NCI-H524 treated with DMSO at 0.1 percent for 48 hours (cell line): ENCODE measurements at regions not wholly inside any gene's neighbourhood (a gene's known extent, or its start where the extent isn't known, plus 50 kb on each side); places are given as distances from the start of the nearest gene placed in this dataset.

Experiments used
- DNase-seq: peaks from one replicate; lab custom pipeline; 2025; lab: John Stamatoyannopoulos, UW

DNA sequence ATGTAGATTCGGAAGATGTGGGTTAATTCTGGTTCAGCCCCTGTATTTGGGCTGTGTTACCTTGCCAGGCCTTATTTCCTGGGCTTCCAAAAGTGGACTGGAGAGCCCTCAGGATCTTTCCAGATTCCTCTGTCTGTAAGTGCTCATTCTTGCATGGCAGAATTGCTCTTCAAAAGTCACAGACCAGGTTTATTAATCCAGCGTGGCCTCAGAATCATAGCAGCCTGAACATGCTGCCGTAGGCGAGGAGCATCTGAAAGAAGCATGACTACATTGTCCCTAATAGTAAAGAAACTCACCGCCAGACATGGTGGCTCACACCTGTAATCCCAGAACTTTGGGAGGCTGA lies 307.8 kb downstream of the GADD45G start:
- DNase-seq: no peak

DNA sequence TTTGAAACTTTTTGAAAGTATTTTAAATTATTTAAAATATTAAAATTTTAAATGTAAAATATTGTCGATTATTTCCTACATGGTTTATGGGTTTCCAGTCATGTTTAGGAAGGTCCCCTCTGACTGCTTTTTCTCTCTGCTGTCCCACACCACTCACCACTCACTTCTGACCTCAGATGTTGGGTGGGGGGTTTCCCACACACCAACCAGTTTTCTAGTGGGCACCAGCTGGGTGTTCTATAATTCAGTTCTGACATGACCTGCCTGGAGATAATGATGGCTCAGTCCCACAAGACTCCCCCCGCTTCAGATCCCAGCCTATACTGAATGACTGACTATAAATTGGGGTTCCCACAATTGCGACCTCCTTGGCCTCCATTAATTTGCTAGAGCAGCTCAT lies 310.4 kb downstream of the GADD45G start:
- DNase-seq: no peak

DNA sequence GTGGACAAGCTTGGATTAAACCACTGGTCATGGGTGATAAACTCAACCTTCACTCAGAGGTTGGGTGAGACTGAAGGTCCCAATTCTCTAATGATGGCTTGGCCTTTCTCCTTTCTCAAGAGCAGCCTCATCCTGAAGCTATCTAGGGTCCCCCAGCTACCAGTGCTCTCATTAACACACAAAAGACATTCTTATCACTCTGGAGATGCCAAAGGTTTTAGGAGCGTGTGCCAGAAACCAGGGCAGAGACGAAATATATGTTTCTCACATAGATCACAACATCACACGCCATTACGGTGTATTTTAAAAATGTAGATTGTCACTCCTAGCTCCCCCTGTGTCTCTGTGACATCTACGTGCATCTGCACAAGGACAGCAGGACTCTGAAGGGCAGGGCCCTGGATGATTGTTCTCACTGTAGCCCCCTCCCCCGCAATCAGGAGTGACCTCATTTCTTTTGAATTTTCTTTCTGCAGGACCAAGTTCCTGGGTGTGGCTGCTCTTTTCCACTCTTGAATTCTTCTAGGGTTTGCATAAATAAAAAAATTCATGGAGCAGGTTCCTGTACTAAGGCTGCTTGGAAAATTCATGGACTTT lies 311.3 kb downstream of the GADD45G start:
- DNase-seq: no peak

DNA sequence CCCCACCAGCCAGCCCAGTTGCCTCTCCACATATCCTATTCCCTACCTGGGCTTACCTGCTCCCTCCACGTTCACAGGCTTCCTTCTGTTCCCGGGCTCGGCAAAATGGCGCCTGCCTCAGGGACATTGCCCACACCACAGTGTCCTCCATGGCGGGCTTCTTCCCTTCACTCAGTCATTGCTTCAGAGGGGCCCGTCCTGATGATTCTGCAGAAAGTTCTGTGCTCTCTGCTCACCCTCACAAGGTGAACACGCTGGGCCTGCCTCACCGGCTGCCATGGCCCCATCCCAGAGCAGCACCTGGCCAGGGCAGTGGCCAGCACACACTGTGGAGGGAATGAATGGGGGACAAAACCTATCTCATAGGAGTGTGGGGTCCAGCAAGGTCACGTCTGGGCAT lies 313.0 kb downstream of the GADD45G start:
- DNase-seq: no peak

DNA sequence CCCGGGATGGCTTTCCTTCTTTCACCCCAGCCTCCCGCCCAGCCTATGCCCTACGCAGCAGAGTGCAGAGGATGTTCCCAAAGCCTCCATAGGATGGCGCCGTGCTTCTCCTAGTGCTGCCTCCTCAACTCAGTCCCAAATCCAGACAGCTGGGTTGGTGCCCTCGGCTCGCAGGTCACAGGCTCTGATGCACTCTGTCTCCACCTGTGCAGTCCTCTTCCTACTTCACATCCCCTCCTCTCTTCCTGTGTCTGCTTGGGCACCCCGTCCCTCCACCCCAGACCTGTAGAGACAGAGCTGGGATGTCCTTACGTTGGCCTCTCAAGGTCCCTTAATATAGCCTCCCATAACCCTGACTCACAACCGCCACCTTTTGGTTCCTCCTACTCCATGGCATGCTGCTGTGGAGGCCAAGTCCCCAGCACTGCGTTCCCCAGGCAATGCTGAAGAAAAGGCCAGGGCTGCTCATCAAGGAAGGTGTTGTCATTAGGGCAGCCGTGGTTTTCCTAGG lies 314.4 kb downstream of the GADD45G start:
- DNase-seq: peak; percentile 37

DNA sequence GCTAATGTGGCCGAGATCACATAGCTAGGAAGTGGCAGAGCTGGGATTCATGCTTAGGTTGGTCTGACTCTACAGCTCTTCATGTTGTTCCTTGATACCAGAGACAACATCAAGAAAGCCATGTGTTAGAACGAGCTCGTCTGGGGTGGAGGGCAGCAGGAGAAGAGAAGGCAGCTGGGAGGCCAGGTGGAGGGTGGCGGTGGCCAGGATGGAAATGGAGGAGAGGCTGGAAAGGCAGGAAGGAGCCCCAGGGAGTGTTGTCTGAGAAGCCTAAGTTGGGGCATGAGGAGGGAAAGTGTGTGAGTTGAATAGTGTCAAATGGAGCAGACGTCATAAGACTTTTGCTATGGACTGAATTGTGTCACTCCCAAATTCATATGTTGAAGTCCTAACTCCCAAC lies 315.3 kb downstream of the GADD45G start:
- DNase-seq: no peak

DNA sequence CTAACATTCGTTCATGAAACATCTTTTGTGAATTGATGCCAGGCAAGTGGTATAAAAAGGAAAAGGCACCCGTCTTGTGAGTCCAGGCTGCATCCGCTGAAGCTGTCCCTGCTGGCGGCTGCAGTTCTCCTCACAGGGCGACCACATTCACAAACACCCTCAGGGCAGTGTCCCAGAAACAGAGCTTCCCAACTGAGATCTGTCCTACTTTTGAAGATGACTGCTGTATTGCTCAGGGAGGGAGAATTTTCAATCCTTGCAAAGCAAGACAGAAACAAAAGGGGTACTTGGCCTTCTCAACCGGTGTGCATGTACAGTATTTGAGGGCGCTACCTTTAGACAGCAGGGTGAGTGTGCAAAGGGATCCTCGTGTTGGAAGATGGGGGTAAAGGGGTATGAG lies 316.1 kb downstream of the GADD45G start:
- no peak for DNase-seq

DNA sequence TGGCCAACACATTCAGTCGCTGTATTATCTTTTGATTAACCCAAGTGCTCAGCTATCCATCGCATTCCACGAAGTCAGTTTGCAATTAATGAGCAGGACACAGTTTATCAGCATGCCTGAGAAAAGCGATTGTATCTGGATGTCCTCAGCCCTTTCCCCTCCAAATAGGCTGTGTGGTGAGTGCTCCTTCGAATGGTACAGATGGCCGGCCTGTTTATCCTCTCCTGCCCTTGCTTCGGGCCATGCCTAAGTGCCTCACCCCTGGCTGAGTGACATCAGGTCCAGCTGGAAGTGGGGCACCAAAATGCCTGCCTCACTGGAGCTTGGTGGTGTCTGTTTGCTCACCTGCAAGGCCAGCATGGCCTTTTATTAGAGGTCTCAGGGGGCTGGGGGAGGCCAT lies 317.3 kb downstream of the GADD45G start:
- no peak for DNase-seq

DNA sequence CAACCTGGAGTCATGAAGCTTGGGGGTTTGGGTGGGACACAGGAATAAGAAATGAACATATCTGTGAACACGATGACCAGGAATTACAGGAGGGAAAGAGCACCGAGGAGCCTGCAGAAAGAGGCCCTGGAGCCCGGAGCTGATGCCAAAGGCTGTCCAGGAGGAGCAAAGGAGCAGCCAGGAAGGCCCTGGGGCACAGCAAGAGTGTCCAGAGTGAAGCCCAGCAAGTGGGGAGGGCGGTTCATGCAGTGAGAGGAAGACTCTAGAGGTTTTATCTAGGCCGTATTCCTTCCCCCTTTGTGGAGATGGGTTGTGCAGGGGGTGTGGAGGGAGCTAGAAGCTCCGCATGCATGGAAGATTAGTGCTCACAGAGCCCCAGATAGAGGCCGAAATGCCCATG lies 318.4 kb downstream of the GADD45G start:
- no peak for DNase-seq

DNA sequence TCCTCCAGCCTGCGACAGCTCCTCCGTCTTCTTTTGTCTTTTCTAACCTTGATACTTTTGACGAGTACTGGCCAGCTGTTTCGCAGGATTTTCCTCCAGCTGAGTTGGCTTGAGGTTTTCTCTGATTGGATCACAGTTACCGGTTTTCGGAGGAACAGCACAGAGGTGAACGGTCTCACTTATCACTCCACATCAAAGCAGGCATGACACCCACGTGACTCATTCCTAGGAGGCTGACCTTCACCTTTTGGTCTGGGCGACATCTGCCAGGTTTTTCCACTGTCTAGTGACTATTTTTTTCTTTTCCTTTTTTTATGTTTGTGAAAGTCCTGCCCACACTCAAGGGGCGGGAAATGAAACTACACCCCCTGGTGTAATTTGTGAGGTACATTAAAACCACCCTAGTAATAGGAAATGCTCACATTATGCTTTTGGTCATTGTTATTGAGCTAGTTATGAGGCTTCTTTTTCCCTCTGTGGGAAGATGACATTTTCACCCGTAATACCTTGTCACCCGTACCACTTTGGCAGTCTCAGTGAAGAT lies 319.2 kb downstream of the GADD45G start:
- no peak for DNase-seq

DNA sequence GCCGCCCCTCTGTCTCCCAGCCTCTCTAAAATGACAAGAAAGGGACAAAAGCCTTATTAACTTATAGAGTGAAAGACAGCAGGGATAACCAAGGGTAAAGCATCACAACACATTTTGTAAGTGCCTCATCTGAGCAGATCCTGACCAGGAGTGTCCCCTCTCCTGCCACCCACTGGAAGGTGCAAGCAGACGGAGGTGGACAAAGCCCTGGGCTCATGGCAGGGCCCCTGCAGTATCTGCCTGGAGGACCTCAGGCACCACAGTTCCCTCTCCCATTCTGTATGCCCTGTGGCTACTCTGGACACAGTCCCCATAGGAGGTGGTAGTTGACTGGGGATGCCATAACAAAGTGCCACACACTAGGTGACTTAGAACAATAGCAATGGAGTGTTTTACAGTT lies 319.8 kb downstream of the GADD45G start:
- DNase-seq: no peak

DNA sequence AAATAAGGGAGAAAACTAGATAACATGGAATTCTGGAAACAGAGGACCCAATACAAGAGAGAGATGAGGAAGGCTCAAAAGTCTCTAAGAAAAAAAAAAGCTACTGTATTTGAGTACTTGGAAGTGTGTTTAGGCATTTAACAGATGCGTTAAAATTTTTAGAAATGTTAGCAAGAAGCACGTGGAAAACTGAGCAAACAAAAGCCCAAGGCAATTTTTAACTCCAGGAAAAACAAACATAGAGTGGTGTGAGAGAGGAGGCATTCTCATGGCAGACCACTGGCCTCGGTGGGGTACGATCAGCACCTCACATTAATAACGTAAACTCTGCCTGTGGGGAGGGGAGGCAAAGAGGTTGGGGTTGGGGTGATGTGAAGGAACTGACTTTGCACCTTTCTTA lies 321.4 kb downstream of the GADD45G start:
- no peak for DNase-seq

DNA sequence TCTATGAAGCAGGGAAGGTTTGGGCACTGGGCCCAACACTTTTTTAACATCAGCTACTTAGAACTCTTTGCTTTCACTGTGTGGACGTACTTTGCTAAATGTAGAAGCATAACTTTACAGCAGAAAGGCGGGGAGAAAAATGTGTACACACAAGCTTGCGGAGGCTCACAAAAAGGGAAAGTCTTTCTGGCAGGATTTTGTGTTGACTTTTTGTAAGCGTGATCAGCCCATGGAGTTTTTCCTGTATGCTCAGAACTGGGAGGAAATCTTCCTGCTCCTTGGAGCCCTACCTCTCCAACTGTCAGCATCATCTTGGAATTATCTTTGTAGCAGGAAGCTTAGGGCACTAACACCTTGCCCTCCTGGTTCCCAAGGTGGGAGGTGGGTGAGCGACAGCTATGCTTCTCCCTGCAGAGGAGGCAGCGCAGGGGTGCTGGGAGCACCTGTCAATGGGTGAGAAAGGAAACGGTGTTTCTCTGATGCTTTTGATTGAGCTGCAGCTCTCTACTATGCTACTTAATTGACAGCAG lies 321.9 kb downstream of the GADD45G start:
- DNase-seq: no peak

DNA sequence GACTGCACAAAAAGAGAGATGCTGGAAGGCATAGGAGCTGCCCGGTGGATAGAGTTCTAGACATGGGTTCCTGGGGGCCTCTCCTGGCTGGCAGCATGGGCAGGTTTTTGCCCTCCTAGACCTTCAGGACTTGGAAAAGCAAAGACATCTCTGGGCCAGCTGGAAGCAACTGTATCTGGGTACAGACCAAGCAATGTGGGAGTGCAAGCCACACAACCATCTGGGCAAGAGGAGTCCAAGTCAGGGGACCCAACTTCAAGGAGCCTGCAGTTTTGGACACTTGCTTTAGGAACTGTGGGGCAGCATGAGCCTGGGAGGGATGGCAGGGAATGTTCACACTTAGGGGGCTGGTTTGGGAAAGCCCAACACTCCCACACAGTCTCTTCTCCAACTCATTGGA lies 323.3 kb downstream of the GADD45G start:
- DNase-seq: no peak

DNA sequence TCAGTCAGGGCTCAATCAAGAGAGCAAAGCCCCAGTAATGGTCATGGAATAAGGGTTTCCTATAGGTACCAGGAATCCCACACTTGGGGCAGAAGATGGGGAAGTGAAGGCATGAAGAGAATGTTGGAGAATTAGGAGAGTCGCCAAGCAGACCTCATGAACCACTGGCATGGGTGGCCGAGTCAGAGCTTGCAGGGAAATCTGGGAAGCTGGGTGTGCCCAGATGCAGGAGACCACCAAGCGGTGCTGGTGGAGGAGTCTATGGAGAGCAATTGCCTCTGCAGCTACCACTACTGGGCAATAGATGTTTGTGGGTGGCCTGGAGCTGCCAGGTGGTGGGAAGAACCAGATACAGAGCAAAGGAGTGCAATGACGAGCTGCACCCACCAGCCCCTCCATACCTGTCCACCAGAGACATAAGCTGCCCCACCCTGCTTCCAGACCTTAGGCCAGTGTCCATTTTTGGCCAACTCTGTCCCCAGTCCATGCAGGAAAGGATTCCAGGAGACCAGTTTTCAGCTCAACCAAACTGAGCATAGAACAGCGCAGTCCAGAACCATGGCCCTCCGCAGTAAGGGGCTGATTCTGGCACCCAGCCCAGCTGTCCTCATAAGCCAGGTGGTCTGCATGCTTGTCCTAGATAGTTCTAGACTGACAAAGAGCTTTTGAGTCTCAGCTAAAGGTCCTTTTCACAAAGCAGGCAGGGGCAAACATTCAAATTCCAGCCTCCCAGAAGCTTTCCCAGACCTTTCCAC lies 323.9 kb downstream of the GADD45G start:
- DNase-seq: no peak

DNA sequence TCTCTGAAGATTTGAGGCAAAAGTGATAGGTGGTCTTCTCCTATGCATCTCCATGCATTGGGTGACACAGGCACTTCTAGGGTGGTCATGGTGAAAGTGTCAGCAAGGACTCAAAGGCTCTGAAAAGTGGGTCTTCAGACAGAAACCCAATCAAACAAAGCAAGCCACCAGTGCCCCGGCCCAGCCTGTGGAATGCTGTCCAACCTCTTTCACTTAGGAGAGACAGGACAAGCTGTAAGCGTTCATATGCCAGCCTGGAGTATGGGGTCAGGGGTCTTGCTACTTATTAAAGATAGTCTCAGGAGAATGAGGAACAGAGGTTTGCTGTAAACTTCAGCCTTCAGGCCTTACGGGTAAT lies 324.5 kb downstream of the GADD45G start:
- no peak for DNase-seq

DNA sequence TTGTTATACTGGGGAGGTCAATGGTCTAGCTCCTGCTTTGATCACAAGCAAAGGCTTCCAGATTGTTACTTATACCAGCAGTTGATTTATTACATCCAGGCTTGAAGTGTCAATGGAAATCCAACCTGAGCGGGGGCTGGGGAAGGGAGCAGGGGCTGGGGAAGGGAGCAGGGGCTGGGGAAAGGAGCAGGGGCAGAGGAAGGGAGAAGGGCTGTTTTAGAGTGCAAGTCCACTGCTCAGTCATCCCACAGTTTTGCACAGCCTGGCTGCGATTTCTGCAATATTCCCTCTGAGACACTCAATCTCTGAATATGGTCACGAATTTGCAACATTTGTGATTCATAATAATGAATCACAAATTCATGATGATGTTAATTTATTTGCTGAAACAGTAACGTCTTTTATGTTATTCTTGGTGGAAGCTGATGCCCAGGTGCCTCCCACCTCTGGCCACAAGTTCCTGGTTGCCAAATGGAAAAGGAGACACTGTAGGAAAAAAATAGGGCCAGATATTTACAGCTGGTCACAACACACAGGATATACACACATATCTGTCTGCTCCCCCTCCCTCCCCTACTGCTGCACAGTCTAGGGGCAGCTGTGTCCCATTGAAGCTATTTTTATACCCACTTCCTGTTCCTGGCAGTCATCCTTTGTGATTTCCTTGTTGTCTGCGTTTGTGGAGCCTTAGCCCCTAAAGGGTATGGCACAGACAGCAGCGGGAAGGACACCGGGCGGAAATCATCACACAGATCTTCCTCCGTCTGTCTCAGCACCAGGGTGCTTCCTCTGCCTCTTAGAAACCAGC lies 325.1 kb downstream of the GADD45G start:
- DNase-seq: no peak

DNA sequence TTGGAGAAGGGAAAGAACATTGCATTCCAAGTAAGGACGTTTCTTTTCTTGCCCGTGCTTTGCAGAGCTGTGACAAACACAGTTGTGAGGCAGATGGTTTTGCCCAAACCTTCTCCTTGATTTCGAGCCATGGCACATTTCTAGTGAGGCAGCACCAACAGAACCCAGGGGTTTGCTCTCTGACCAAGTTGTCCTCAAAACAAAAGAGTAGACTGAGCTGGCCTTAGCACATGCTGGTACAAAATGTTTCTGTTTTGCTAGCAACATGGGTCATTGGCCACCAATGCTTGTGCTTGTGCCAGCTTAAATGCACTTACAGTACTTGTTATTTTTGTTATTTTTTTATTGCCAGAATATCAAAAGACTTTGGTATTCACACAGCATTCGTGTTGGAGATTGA lies 328.8 kb downstream of the GADD45G start:
- no peak for DNase-seq

DNA sequence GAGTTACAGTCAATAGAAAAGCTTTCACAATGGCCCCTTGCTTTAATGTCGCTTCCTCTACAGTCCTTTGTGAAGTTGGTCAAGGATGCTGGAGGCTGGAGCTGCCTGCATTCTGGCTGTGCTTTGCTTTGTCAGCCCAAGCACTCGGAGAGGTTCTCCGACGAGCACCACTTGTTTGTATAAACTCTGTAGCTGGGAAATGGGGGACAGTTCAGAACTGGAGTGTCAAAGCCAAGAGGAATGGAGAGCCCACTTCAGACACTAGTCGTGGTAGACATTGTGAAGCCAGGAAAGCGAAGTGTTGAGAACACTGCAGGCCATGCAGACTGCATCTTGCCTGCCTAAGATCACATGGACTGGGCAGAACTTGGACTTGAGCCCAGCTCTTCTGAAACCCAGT lies 330.3 kb downstream of the GADD45G start:
- no peak for DNase-seq

DNA sequence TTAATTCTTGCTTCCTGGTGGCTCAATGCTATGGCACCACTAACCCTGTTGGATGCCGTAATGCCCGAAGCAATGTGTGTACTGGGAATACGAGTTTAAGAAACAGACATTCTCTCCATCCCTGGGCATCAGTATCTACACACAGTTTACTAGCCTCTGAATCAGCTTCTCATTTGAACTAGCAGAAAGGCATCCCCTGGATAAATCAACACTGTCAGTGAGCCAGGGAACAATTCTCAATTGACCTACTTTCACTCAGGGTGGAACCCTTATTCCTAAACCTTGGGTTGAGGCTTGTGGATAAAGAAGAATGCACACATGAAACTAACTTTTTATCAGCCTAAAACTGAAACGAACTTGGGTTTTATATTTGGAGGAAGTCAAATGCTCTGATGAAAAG lies 331.0 kb downstream of the GADD45G start:
- no peak for DNase-seq

DNA sequence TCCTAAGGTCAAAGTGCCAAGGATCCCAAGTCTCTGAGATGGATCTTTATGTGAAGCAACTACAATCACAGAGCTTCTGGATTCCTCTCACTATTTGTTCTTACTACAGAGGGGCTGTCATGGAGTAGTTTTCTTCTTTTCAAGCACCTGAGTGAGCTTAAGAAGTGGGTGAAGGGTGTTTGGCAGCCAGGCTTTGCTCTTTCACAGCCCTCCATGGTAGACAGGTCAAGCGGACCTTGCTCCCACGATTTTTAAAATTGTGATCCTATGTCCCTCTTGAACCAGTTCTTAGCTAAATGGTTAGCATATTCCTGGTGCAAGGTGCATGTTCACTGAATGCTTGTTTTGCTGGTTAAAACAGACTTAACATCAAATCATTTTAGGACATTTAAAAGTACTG lies 332.2 kb downstream of the GADD45G start:
- DNase-seq: no peak

DNA sequence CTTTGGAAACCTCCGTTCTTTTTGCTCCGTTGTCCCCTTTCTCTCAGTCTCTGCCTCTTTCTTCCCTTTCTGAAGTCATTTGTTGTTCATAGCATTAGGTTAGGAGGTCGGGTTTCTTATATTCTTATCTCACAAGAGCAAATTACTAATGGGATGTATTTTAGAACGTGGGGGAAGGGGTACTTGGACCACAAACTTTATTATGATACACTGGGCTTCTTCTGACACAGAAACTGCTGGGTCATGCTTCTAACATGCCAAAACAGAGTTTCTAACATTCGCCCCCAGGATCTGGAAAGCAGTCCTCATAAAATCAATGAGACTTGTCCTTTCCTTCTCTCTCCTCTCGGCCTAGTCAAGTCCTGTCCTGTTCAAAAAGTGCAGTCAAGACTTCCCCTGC lies 334.4 kb downstream of the GADD45G start:
- DNase-seq: no peak
